HepG2 (cell line): ENCODE measurements at regions not wholly inside any gene's neighbourhood (a gene's known extent, or its start where the extent isn't known, plus 50 kb on each side); places are given as distances from the start of the nearest gene placed in this dataset.

Experiments
- ATAC-seq: fragments of 200-7000 bp; cut with Tn5 transposase; 3 replicates; pipeline ENCODE4 v1.9.1; 2020; ENCODE audit warnings: mild to moderate bottlenecking, moderate library complexity
- BruUV-seq: library from RNA; stranded (reverse); fragments of 400-500 nt; replicated peaks from 2 replicates; lab custom pipeline; 2021; lab: Mats Ljungman, UMichigan
- CTCF ChIA-PET: fragments of 300-600 bp; formaldehyde crosslinking; extraction: SDS; loops from one replicate; lab custom pipeline; 2021; ENCODE audit warnings: low total read pairs, inconsistent platforms, low intra/inter-chr PET ratio; lab: Yijun Ruan, JAX
- POLR2A ChIA-PET: fragments of 350-600 bp; sonication (Branson Sonifier 250); formaldehyde crosslinking; loops from one replicate; lab custom pipeline; 2020; ENCODE audit warnings: antibody characterized with exemption, inconsistent platforms; lab: Yijun Ruan, JAX
- DNase-seq: peaks from one replicate; pipeline ENCODE4 v3.0.0-alpha.2; 2015; ENCODE audit warnings: low spot score
- FAIRE-seq: peaks from 3 replicates; lab custom pipeline; 2011; peaks lifted over from hg19 to GRCh38; lab: Jason Lieb, UNC
- H2AFZ ChIP-seq: one replicate; pipeline ENCODE4 v1.6.1; 2011; ENCODE audit warnings: low read length, inconsistent platforms
- H3K27ac ChIP-seq: fragments of 300-600 bp; 3 replicates; pipeline ENCODE4 v1.8.0; 2011; ENCODE audit warnings: mixed run types, mild to moderate bottlenecking, mixed read lengths, low read length, inconsistent platforms; ENCODE audit not compliant: insufficient read depth; ENCODE audit errors: extremely low read length
- H3K27me3 ChIP-seq, 2 experiments: fragments of 200-600 bp in 1 of 2; 2 replicates in 1 of 2; 3 replicates in 1 of 2; pipeline versions ENCODE4 v1.6.0 to v1.8.0; 2011; ENCODE audit warnings: low read length in 2 of 2, mild to moderate bottlenecking in 2 of 2, moderate library complexity in 2 of 2, inconsistent platforms in 1 of 2; ENCODE audit not compliant: insufficient read depth in 2 of 2, control insufficient read depth in 1 of 2
- H3K36me3 ChIP-seq, 2 experiments: fragments of 200-600 bp in 1 of 2; replicated peaks in 1 of 2; 2 replicates in 1 of 2; 3 replicates in 1 of 2; pipeline versions ENCODE4 v1.5.1 to v1.8.0; 2011; ENCODE audit warnings: low read length in 2 of 2, inconsistent platforms in 1 of 2; ENCODE audit not compliant: insufficient read depth in 2 of 2, control insufficient read depth in 1 of 2
- H3K4me1 ChIP-seq: 2 replicates; pipeline ENCODE4 v1.5.1; 2012; ENCODE audit warnings: low read length, inconsistent platforms; ENCODE audit not compliant: insufficient read depth
- H3K4me2 ChIP-seq: 2 replicates; pipeline ENCODE4 v1.6.0; 2011; ENCODE audit warnings: low read depth, low read length, inconsistent platforms
- H3K4me3 ChIP-seq, 3 experiments: fragments of 200-600 bp in 1 of 3; sonication (generic), shearing (Covaris generic) in 1 of 3; replicated peaks in 1 of 3; 2 replicates each; pipeline ENCODE4 v1.5.1; 2011 to 2016; ENCODE audit warnings: low read length in 3 of 3, inconsistent platforms in 2 of 3, low read depth in 2 of 3, mild to moderate bottlenecking in 2 of 3, control low read depth in 1 of 3, mixed read lengths in 1 of 3; ENCODE audit not compliant: insufficient read depth in 1 of 3
- H3K79me2 ChIP-seq: one replicate; pipeline ENCODE4 v1.6.1; 2011; ENCODE audit warnings: low read length, inconsistent platforms; ENCODE audit not compliant: insufficient read depth
- H3K9ac ChIP-seq: 2 replicates; pipeline ENCODE4 v1.6.0; 2011; ENCODE audit warnings: mild to moderate bottlenecking, low read depth, low read length, inconsistent platforms; ENCODE audit not compliant: insufficient read depth
- H3K9me3 ChIP-seq: 2 replicates; pipeline ENCODE4 v1.5.1; 2012; ENCODE audit warnings: mild to moderate bottlenecking, low read length
- H4K20me1 ChIP-seq: 2 replicates; pipeline ENCODE4 v1.6.0; 2011; ENCODE audit warnings: inconsistent platforms, mild to moderate bottlenecking, low read length, moderate library complexity; ENCODE audit not compliant: insufficient read depth
- ATF7-NPFF ChIP-seq: sonication (generic); formaldehyde crosslinking; IDR thresholded peaks from 2 replicates; pipeline ENCODE4 v1.8.1; 2023; ENCODE audit warnings: mild to moderate bottlenecking, low read depth, missing genetic modification reagents, moderate library complexity
- ATRX ChIP-seq: sonication (generic); formaldehyde crosslinking; IDR thresholded peaks from 2 replicates; pipeline ENCODE4 v1.4.0; 2020; ENCODE audit warnings: missing genetic modification reagents, borderline replicate concordance
- BHLHE40 ChIP-seq: IDR thresholded peaks from 2 replicates; pipeline ENCODE4 v1.6.1; 2011; ENCODE audit warnings: low read length, improper control_type of control experiment
- ERF ChIP-seq: IDR thresholded peaks from 2 replicates; pipeline ENCODE4 v1.6.1; 2018; ENCODE audit warnings: missing biosample characterization, missing genetic modification reagents
- GZF1 ChIP-seq: sonication (generic); formaldehyde crosslinking; IDR thresholded peaks from 2 replicates; pipeline ENCODE4 v1.5.1; 2020; ENCODE audit warnings: mild to moderate bottlenecking, missing genetic modification reagents
- HOXA9 ChIP-seq: sonication (generic); formaldehyde crosslinking; IDR thresholded peaks from 2 replicates; pipeline ENCODE4 v1.8.1; 2022; ENCODE audit warnings: missing genetic modification reagents, mild to moderate bottlenecking, moderate library complexity, borderline replicate concordance
- MXI1 ChIP-seq: IDR thresholded peaks from 3 replicates; pipeline ENCODE4 v1.6.1; 2012; ENCODE audit warnings: low read depth, low read length, inconsistent platforms, borderline replicate concordance
- RNF219 ChIP-seq: sonication (generic); formaldehyde crosslinking; IDR thresholded peaks from 2 replicates; pipeline ENCODE4 v1.5.0; 2020; ENCODE audit warnings: mild to moderate bottlenecking, missing genetic modification reagents
- ZBTB26 ChIP-seq: IDR thresholded peaks from 2 replicates; pipeline ENCODE4 v1.6.1; 2016; ENCODE audit warnings: missing compliant biosample characterization, missing genetic modification reagents, borderline replicate concordance
- ZBTB39 ChIP-seq: sonication (generic); formaldehyde crosslinking; IDR thresholded peaks from 2 replicates; pipeline ENCODE4 v1.5.0; 2020; ENCODE audit warnings: missing genetic modification reagents
- ZNF354B ChIP-seq: sonication (generic); formaldehyde crosslinking; IDR thresholded peaks from 2 replicates; pipeline ENCODE4 v1.8.0; 2022; ENCODE audit warnings: mild to moderate bottlenecking, missing genetic modification reagents
- ZNF512 ChIP-seq: sonication (generic); formaldehyde crosslinking; IDR thresholded peaks from 2 replicates; pipeline ENCODE4 v1.4.0; 2020; ENCODE audit warnings: mild to moderate bottlenecking, missing genetic modification reagents
- WGBS: methylation state at CpG from one replicate; pipeline ENCODE4 v1.1.6; 2017; ENCODE audit warnings: low lambda C conversion rate; 5-methylcytosine and 5-hydroxymethylcytosine counted together
- in situ Hi-C: cut with HindIII; loops from 2 replicates; pipeline ENCODE4 v1.10.0; 2017; ENCODE audit warnings: low pct_unique_long_range_greater_than_20kb; ENCODE audit not compliant: extremely low pct_ligation_motif_present
- intact Hi-C: fragments of 100-400 bp; cut with micrococcal nuclease; formaldehyde crosslinking; loops from one replicate; pipeline ENCODE4 v1.10.0; 2022; ENCODE audit not compliant: unreplicated experiment

DNA sequence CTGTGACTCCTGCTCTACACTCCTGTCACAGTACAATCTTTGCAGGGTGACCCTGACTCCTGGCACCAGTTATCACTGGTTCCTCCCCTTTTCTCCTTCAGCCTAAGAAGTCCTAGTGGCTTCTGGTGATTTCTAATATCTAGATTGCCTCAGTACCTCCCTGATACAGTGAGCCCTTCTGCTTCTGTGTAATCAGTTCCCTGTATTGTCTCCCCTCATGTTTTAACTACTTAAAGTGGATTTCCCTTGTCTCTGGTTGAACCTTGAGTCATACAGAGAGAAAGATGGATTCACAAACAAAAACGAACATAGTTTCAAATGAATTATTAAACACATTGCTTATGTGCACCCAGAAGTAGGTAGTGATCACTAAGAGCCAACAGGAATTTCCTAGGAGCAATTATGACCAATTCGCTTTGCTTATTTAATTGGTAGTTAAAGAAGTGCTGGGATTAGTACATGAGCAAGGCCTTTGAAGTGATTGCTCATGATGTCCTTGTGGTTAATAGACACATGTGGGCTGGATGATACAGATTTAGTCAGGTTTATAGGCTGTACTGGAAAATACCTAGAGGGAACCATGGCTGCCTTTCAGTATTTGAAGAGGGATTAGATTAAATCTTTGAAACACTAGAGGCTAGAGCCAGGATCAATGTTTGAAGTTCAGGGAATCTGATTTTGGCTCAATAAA is 145.8 kb upstream of the MEF2C start (continued):
- TF ChIP-seq ZBTB26 (CRISPR knock-in tag) (no peak), GZF1 (CRISPR knock-in tag) (no peak), BHLHE40 (no peak), ERF (no peak), ATRX (CRISPR knock-in tag) (no peak), HOXA9 (CRISPR knock-in tag) (no peak), ATF7-NPFF (CRISPR knock-in tag) (no peak), RNF219 (CRISPR knock-in tag) (no peak)

DNA sequence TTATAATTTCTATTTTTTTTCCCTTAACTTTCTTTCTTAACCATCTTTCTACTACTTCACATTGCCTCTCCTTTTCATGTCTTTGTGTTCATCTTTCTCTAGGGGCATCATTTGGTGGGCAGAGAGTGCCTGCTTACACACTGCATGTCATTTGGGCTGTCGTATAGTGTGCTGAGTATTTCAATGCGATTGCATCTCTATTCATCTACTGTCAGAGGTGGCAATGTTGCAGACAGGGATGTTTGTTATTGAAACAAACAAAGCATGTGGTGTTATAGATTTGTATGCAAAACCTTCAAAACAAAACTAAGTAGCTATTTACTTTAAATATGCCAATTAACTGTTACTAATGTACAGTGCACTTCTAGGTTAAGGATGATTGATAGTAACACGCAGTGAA is 141.1 kb upstream of the MEF2C start:
- Histone ChIP-seq H3K79me2 (no peaks in the 10 kb centered on the region), H3K4me1 (no peaks in the 10 kb centered on the region), H3K36me3 (no peaks in the 10 kb centered on the region), H3K27ac (no peak overlapping the region), H3K4me3 (no peak overlapping the region), H2AFZ (no peak overlapping the region), H3K9me3 (peaks cover 9% of the 10 kb centered on the region), H4K20me1 (no peaks in the 10 kb centered on the region), H3K9ac (no peak overlapping the region), H3K27me3 (no peaks in the 10 kb centered on the region), H3K4me2 (no peak overlapping the region)
- no peak for DNase-seq
- BruUV-seq: no TSS peak
- ATAC-seq: no peak
- no peak for TF ChIP-seq MXI1
- TF ChIP-seq ZNF354B (CRISPR knock-in tag): no peak
- no peak for TF ChIP-seq ZBTB39 (CRISPR knock-in tag)
- no peak for TF ChIP-seq ZNF512 (CRISPR knock-in tag)
- no peak for FAIRE-seq
- WGBS: 2% methylated on average over 3 of the region's 3 CpGs
- ChIA-PET CTCF (no interaction called here), POLR2A (no interaction called here)
- intact Hi-C loops (no loop called here), in situ Hi-C loops (no loop called here)
